NCI-H146 treated with DMSO at 0.1 percent for 48 hours (cell line): ENCODE measurements at regions not wholly inside any gene's neighbourhood (a gene's known extent, or its start where the extent isn't known, plus 50 kb on each side); places are given as distances from the start of the nearest gene placed in this dataset.
A peak's percentile ranks its signal among the peaks of the same experiment; 100 is the strongest.
"Not testable (repeated sequence)": the region's sequence is repeated elsewhere in the genome, so short reads cannot be mapped to it uniquely, and the experiment has no call there.

Source experiments
- DNase-seq: peaks from one replicate; lab custom pipeline; 2025; ENCODE audit not compliant: unreplicated experiment; lab: John Stamatoyannopoulos, UW

- no peak for DNase-seq
Measured at GRCh38 chr7:29649028-29649716, 85.5 kb downstream of the PRR15 start.

DNA sequence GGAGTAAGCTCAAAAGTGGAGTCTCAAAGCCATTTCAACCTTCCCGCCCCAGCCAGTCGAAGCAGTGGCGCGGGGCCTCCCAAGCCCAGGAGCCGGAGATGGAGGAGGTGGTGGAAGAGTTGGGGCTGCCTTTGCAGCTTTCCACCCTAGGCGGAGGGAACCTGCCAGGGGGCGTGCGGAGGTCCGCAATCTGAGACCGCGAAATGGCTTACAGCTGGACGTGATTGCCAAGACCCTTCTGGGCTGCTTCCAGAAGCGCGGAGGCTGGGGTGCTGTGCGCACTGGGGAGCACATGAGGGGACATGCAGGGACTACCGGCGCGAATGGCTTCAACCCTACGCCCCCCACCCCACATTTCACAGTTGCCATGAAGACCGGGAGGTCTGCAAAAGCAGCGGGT lies 86.2 kb downstream of the PRR15 start:
- no peak for DNase-seq

- no peak for DNase-seq
Measured at GRCh38 chr7:29651477-29651876, 87.8 kb downstream of the PRR15 start.

DNA sequence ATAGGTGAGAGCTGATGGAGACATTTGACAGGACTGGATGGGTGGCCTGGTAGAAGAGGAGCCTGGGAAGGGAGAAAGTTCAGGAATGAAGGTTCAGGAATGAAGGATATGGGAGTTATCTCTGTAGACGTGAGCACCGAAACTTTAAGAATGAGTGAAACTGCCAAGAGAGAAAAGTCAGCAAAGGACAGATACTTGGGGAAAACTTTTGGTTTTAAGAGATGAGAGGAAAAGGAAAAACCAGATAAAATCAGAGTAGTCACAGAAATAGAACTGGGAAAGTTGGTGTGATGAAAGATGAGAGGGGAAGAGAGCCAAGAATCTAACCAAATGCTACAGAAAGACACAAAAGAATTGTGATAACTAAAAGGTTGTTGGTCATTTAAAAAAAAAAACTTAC lies 88.9 kb downstream of the PRR15 start:
- DNase-seq = no peak

- DNase-seq = not testable (repeated sequence)
Measured at GRCh38 chr7:29654340-29654739, 90.7 kb downstream of the PRR15 start.

- DNase-seq = no peak
Measured at GRCh38 chr7:29657288-29657687, 93.7 kb downstream of the PRR15 start.

DNA sequence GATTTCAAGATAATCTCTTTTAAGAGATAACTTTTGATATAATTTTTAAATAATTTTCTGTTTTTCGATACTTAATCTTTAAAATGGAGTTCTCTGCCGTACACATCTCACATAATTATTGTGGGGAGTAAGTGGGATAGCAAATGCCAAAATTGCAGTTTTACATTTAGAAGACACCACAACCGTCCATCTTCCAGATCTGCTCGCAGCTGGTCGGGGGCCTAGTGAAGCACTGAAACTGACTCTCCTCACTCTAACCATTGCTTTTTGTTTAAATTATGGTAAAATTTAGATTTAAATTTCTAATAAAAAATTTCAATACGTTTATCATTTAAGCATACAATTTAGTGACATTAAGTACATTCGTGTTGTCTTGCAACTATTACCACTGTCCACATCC lies 94.2 kb downstream of the PRR15 start:
- DNase-seq = no peak

DNA sequence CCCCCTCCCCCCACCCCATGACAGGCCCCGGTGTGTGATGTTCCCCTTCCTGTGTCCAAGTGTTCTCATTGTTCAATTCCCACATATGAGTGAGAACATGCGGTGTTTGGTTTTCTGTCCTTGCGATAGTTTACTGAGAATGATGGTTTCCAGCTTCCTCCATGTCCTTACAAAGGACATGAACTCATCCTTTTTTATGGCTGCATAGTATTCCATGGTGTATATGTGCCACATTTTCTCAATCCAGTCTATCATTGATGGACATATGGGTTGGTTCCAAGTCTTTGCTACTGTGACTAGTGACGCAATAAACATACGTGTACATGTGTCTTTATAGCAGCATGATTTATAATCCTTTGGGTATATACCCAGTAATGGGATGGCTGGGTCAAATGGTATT lies 95.6 kb downstream of the PRR15 start:
- DNase-seq = not testable (repeated sequence)

GRCh38 chr7:29662899-29663298 lies 99.3 kb downstream of the PRR15 start:
- not testable (repeated sequence) for DNase-seq

- not testable (repeated sequence) for DNase-seq
Measured at GRCh38 chr7:29664999-29665398, 101.4 kb downstream of the PRR15 start.

GRCh38 chr7:29667096-29667669 lies 103.5 kb downstream of the PRR15 start:
- DNase-seq = not testable (repeated sequence)

DNA sequence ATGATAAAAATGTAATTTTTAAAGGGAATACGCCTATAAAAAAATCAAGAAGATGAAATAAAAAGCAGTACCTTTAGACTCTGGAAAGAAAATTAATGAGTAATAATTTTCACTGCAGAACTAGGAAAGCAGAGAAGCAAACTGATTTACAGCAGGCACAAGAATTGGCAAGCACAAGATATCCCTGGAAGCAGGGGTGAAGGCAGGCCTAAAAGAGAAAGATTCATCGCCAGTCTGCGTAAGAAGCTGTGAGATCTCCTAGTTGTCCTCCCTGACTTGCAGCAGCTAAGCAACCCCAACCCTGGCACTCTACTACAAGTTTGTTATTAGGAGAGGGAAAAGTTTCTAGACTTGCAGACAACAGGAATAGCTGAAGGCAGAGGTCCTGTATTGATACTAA lies 107.7 kb downstream of the PRR15 start:
- DNase-seq = not testable (repeated sequence)

DNA sequence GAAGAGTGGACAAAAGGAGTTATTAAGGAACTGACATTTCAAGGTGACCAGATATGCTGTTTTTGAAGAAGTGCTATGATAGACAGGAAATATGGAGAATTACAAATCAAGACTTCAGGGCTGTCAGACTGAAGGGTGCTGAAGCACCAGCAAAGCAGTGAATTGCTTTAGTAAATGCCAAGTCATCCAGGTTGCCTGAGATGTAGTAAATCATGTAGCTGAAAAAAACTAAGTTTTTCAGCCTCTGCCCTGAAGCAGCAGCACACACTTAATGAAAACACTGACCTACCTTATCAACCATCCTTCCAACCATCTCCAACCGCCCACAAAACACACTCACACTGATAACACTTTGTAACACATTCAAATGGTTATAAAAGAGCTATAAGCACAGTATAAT lies 110.0 kb downstream of the PRR15 start:
- not testable (repeated sequence) for DNase-seq

DNA sequence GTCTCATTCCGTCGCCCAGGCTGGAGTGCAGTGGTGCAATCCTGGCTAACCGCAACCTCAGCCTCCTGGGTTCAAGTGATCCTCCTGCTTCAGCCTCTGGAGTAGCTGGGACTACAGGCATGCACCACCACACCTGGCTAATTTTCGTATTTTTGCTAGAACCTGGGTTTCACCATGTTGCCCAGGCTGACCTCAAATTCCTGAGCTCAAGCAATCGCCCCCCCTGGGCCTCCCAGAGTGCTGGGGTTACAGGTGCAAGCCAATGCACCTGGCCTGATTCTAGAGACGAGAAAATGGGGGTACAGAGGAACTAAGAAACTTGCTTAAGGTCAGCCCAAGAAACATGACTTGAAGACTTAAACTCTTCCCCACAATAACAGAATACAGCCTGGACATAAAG lies 111.0 kb downstream of the PRR15 start:
- not testable (repeated sequence) for DNase-seq

- not testable (repeated sequence) for DNase-seq
Measured at GRCh38 chr7:29677254-29677653, 113.6 kb downstream of the PRR15 start.

- DNase-seq = not testable (repeated sequence)
Measured at GRCh38 chr7:29679963-29680362, 116.3 kb downstream of the PRR15 start.

DNA sequence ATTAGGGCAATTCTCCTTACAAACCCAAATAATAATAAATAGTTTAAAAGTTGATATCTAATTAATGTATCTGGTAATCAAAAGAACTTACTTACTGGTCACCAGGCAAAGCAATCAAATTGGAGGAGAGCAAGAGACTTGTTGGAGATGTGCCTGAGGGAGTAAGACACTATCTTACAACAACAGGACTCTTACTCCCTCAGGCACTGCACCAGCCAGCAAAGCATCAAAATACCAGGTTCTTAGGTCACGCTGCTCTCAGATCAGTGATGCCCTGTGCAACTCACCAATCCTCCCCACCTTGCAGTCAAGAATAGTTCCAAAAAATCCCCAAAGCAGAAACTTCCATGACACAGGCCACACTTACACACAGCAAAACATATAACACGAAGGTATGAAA lies 117.0 kb downstream of the PRR15 start:
- DNase-seq = not testable (repeated sequence)

GRCh38 chr7:29684151-29684786 lies 120.6 kb downstream of the PRR15 start:
- not testable (repeated sequence) for DNase-seq

- DNase-seq = peak; percentile 29
Measured at GRCh38 chr7:29684787-29685650, 121.3 kb upstream of the WIPF3 start.

- DNase-seq = peak; percentile 5
Measured at GRCh38 chr7:29685651-29686271, 120.5 kb upstream of the WIPF3 start.

- not testable (repeated sequence) for DNase-seq
Measured at GRCh38 chr7:29690510-29690909, 115.8 kb upstream of the WIPF3 start.
